ENCODE measurements at regions not wholly inside any gene's neighbourhood (a gene's known extent, or its start where the extent isn't known, plus 50 kb on each side); places are given as distances from the start of the nearest gene placed in this dataset.

DNA sequence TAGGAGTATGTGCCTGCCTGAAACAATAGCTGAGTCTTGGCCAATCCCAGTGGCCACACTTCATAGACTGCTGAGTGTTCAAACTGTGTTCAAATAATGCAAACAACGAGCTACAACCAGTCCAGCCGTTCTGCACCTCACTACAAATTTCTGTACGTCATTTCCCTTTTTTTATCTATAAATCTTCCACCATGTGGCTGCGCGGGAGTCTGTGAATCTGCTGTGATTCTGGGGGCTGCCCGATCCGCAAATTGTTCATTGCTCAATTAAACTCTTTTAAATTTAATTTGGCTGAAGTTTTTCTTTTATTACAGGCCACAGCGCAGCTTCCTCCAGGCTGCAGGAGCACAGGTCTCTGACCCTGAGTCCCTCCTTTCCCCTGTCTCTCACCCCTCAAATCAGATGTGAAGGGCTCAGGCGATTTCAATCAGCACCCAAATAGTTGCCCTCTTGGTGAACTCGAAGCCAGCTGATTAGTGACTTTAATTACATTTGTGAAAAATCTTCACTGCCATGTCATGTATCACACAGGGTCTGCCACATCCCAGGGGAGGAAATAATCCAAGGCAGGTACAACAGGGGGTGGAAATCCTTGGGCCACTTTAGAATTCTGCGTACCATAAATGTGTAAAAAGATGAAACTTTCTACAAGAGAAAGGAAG is 145.6 kb downstream of the NDUFA10 start:
- no peak overlapping the region for H3K4me3 ChIP-seq (ENCODE audit: low read depth, low read length)
- TF ChIP-seq, protein P1, sequence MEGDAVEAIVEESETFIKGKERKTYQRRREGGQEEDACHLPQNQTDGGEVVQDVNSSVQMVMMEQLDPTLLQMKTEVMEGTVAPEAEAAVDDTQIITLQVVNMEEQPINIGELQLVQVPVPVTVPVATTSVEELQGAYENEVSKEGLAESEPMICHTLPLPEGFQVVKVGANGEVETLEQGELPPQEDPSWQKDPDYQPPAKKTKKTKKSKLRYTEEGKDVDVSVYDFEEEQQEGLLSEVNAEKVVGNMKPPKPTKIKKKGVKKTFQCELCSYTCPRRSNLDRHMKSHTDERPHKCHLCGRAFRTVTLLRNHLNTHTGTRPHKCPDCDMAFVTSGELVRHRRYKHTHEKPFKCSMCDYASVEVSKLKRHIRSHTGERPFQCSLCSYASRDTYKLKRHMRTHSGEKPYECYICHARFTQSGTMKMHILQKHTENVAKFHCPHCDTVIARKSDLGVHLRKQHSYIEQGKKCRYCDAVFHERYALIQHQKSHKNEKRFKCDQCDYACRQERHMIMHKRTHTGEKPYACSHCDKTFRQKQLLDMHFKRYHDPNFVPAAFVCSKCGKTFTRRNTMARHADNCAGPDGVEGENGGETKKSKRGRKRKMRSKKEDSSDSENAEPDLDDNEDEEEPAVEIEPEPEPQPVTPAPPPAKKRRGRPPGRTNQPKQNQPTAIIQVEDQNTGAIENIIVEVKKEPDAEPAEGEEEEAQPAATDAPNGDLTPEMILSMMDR (IDR thresholded peaks at IDR 0.05; ENCODE audit: low read depth, low read length) = no peak

DNA sequence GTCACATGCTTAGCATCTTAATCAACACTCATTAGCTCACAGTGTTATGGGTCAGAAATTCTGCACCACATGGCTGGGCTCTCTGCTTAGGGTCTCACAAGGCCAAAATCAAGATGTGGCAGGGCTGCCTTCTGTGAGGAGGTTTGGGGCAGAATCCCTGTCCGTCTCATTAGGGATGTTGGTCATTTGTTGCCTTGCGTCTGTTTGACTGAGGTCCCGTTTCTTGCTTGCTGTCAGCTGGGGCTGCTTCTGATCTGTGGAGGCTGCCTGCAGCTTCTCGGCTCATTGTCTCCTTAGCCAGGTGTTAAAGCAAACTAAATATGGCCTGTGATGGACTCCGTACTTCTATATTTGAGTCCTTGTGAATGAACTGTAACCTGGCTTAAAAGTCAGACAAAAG is 146.5 kb downstream of the NDUFA10 start:
- no peak overlapping the region for H3K4me3 ChIP-seq (ENCODE audit: low read depth, low read length)
- TF ChIP-seq, protein P1 (IDR thresholded peaks at IDR 0.05; ENCODE audit: low read depth, low read length) = no peak

- TF ChIP-seq, protein P1 (IDR thresholded peaks at IDR 0.05; ENCODE audit: low read depth, low read length) = no peak
- H3K4me3 ChIP-seq (ENCODE audit: low read depth, low read length) = no peak overlapping the region
Observed at GRCh38 chr2:239876948-239877289, 148.2 kb downstream of the NDUFA10 start.

- H3K4me3 ChIP-seq (ENCODE audit: low read depth, low read length) = no peak overlapping the region
- TF ChIP-seq, protein P1 (IDR thresholded peaks at IDR 0.05; ENCODE audit: low read depth, low read length) = no peak
Observed at GRCh38 chr2:239876271-239876947, 148.7 kb downstream of the NDUFA10 start.

- TF ChIP-seq, protein P1 (IDR thresholded peaks at IDR 0.05; ENCODE audit: low read depth, low read length) = no peak
- H3K4me3 ChIP-seq (ENCODE audit: low read depth, low read length) = no peak overlapping the region
Observed at GRCh38 chr2:239874636-239875356, 150.3 kb downstream of the NDUFA10 start.

- H3K4me3 ChIP-seq (ENCODE audit: low read depth, low read length) = no peak overlapping the region
- TF ChIP-seq, protein P1 (IDR thresholded peaks at IDR 0.05; ENCODE audit: low read depth, low read length) = no peak
Observed at GRCh38 chr2:239873656-239874635, 151.2 kb downstream of the NDUFA10 start.

Measured in WI38 (cell line).